ENCODE measurements at regions not wholly inside any gene's neighbourhood (a gene's known extent, or its start where the extent isn't known, plus 50 kb on each side); places are given as distances from the start of the nearest gene placed in this dataset.

- DNase-seq (ENCODE audit: low spot score) = no peak
Measured at GRCh38 chr3:30332196-30333021, 274.0 kb upstream of the TGFBR2 start.

- DNase-seq (ENCODE audit: low spot score) = no peak
Measured at GRCh38 chr3:30333143-30333542, 273.3 kb upstream of the TGFBR2 start.

GRCh38 chr3:30333903-30334302 lies 272.5 kb upstream of the TGFBR2 start:
- no peak for DNase-seq (ENCODE audit: low spot score)

- no peak for DNase-seq (ENCODE audit: low spot score)
Measured at GRCh38 chr3:30340500-30340899, 265.9 kb upstream of the TGFBR2 start.

- DNase-seq (ENCODE audit: low spot score) = no peak
Measured at GRCh38 chr3:30341079-30341478, 265.3 kb upstream of the TGFBR2 start.

GRCh38 chr3:30341851-30342250 lies 264.6 kb upstream of the TGFBR2 start:
- DNase-seq (ENCODE audit: low spot score) = no peak

- no peak for DNase-seq (ENCODE audit: low spot score)
Measured at GRCh38 chr3:30342318-30343060, 263.9 kb upstream of the TGFBR2 start.

- no peak for DNase-seq (ENCODE audit: low spot score)
Measured at GRCh38 chr3:30343067-30343831, 263.2 kb upstream of the TGFBR2 start.

GRCh38 chr3:30343861-30344260 lies 262.5 kb upstream of the TGFBR2 start:
- no peak for DNase-seq (ENCODE audit: low spot score)

GRCh38 chr3:30344288-30344687 lies 262.1 kb upstream of the TGFBR2 start:
- DNase-seq (ENCODE audit: low spot score) = no peak

GRCh38 chr3:30346933-30347320 lies 259.5 kb upstream of the TGFBR2 start:
- DNase-seq (ENCODE audit: low spot score) = no peak

- DNase-seq (ENCODE audit: low spot score) = no peak
Measured at GRCh38 chr3:30347679-30348216, 258.7 kb upstream of the TGFBR2 start.

GRCh38 chr3:30349507-30349906 lies 256.9 kb upstream of the TGFBR2 start:
- no peak for DNase-seq (ENCODE audit: low spot score)

GRCh38 chr3:30350011-30350410 lies 256.4 kb upstream of the TGFBR2 start:
- DNase-seq (ENCODE audit: low spot score) = no peak

- no peak for DNase-seq (ENCODE audit: low spot score)
Measured at GRCh38 chr3:30350901-30351300, 255.5 kb upstream of the TGFBR2 start.

- no peak for DNase-seq (ENCODE audit: low spot score)
Measured at GRCh38 chr3:30352410-30353318, 253.7 kb upstream of the TGFBR2 start.

- no peak for DNase-seq (ENCODE audit: low spot score)
Measured at GRCh38 chr3:30353711-30354467, 252.5 kb upstream of the TGFBR2 start.

GRCh38 chr3:30354513-30354912 lies 251.9 kb upstream of the TGFBR2 start:
- no peak for DNase-seq (ENCODE audit: low spot score)

GRCh38 chr3:30354972-30355371 lies 251.4 kb upstream of the TGFBR2 start:
- no peak for DNase-seq (ENCODE audit: low spot score)

- no peak for DNase-seq (ENCODE audit: low spot score)
Measured at GRCh38 chr3:30355622-30356021, 250.8 kb upstream of the TGFBR2 start.
